A549 (cell line): ENCODE measurements at regions not wholly inside any gene's neighbourhood (a gene's known extent, or its start where the extent isn't known, plus 50 kb on each side); places are given as distances from the start of the nearest gene placed in this dataset.

Source experiments
- ATAC-seq, 2 experiments: fragments of 200-7000 bp in 1 of 2; fragments of >200 bp in 1 of 2; cut with Nextera tagmentation in 1 of 2; cut with Tn5 transposase in 1 of 2; 3 replicates each; pipeline versions ENCODE4 v1.8.0 to v1.9.1; 2018 to 2020; ENCODE audit warnings: mild to moderate bottlenecking in 1 of 2, moderate library complexity in 1 of 2
- CTCF ChIA-PET: fragments of 300-600 bp; sonication (Branson Sonifier 250); formaldehyde crosslinking; extraction: SDS; loops from one replicate; lab custom pipeline; 2021; ENCODE audit warnings: antibody characterized with exemption, inconsistent platforms; lab: Yijun Ruan, JAX
- POLR2A ChIA-PET: fragments of 350-600 bp; formaldehyde crosslinking; extraction: SDS; loops from one replicate; lab custom pipeline; 2021; ENCODE audit warnings: antibody characterized with exemption, inconsistent platforms; lab: Yijun Ruan, JAX
- DNase-seq, 2 experiments: peaks; one replicate each; pipeline versions ENCODE4 v3.0.0 to v3.0.0-alpha.2; 2011 to 2016; ENCODE audit warnings: low read depth in 1 of 2, low spot score in 1 of 2
- FAIRE-seq: peaks from 2 replicates; lab custom pipeline; 2011; peaks lifted over from hg19 to GRCh38; lab: Jason Lieb, UNC
- H3K27ac ChIP-seq, 2 experiments: fragments of >200 bp; sonication (Bioruptor Twin); formaldehyde crosslinking; 3 replicates each; pipeline ENCODE4 v1.5.1; 2016 to 2017
- H3K4me1 ChIP-seq: fragments of >200 bp; sonication (Bioruptor Twin); formaldehyde crosslinking; 3 replicates; pipeline ENCODE4 v1.6.1; 2016
- H3K4me2 ChIP-seq: fragments of >200 bp; sonication (Bioruptor Twin); formaldehyde crosslinking; 3 replicates; pipeline ENCODE4 v1.6.1; 2016
- H3K4me3 ChIP-seq: fragments of >200 bp; sonication (Bioruptor Twin); formaldehyde crosslinking; 3 replicates; pipeline ENCODE4 v1.5.1; 2016
- H3K9me3 ChIP-seq: fragments of >200 bp; sonication (Bioruptor Twin); formaldehyde crosslinking; 3 replicates; pipeline ENCODE4 v1.6.1; 2016
- ATOH8 ChIP-seq: fragments of 250-450 bp; sonication (Bioruptor Pico); IDR thresholded peaks from 2 replicates; pipeline ENCODE4 v1.5.0; 2020; ENCODE audit warnings: low read depth, mild to moderate bottlenecking, moderate library complexity
- CBX2 ChIP-seq: fragments of 200-600 bp; sonication (generic); IDR thresholded peaks from 2 replicates; pipeline ENCODE4 v1.6.1; 2016; ENCODE audit warnings: low read depth, mild to moderate bottlenecking, borderline replicate concordance
- CHD2 ChIP-seq: fragments of 150-350 bp; IDR thresholded peaks from 2 replicates; pipeline ENCODE4 v1.6.1; 2014; ENCODE audit warnings: low read length; ENCODE audit not compliant: partially characterized antibody
- ESRRA ChIP-seq: fragments of 150-350 bp; IDR thresholded peaks from 2 replicates; pipeline ENCODE4 v1.6.1; 2014; ENCODE audit warnings: mild to moderate bottlenecking, low read length, borderline replicate concordance
- FOXS1 ChIP-seq: fragments of 250-450 bp; sonication (Bioruptor Pico); IDR thresholded peaks from 2 replicates; pipeline ENCODE4 v1.5.0; 2020; ENCODE audit warnings: mild to moderate bottlenecking, moderate library complexity
- GATA3 ChIP-seq: IDR thresholded peaks from 2 replicates; pipeline ENCODE4 v1.6.1; 2012; ENCODE audit warnings: borderline replicate concordance
- HOXA7 ChIP-seq: fragments of 250-450 bp; sonication (Bioruptor Pico); IDR thresholded peaks from 2 replicates; pipeline ENCODE4 v1.5.0; 2020; ENCODE audit warnings: mild to moderate bottlenecking, moderate library complexity
- HOXB13 ChIP-seq: fragments of 250-450 bp; sonication (Bioruptor Pico); IDR thresholded peaks from 2 replicates; pipeline ENCODE4 v1.5.0; 2020; ENCODE audit warnings: low read depth, mild to moderate bottlenecking, moderate library complexity
- JUN ChIP-seq, 2 experiments: fragments of >200 bp; sonication (Bioruptor Twin); formaldehyde crosslinking; IDR thresholded peaks; 2 replicates in 1 of 2; 3 replicates in 1 of 2; pipeline ENCODE4 v1.6.1; 2016 to 2017
- KDM5A ChIP-seq: fragments of 200-600 bp; sonication (generic); IDR thresholded peaks from 2 replicates; pipeline ENCODE4 v1.6.1; 2016; ENCODE audit warnings: antibody characterized with exemption, mild to moderate bottlenecking
- MAFK ChIP-seq: fragments of 450-650 bp; IDR thresholded peaks from 2 replicates; pipeline ENCODE4 v1.6.1; 2014; ENCODE audit not compliant: partially characterized antibody
- NFE2L2 ChIP-seq: fragments of 150-350 bp; conservative IDR thresholded peaks from 2 replicates; pipeline ENCODE4 v1.6.1; 2014; ENCODE audit warnings: low read length
- NPAS2 ChIP-seq: fragments of 250-450 bp; sonication (Bioruptor Pico); IDR thresholded peaks from 2 replicates; pipeline ENCODE4 v1.8.0; 2022; ENCODE audit warnings: mild to moderate bottlenecking, moderate library complexity, borderline replicate concordance
- PBX3 ChIP-seq: IDR thresholded peaks from 2 replicates; pipeline ENCODE4 v1.6.1; 2012
- RFX5 ChIP-seq: fragments of 450-650 bp; IDR thresholded peaks from 2 replicates; pipeline ENCODE4 v1.7.1; 2014; ENCODE audit warnings: antibody characterized with exemption, mild to moderate bottlenecking, moderate library complexity
- TP53 ChIP-seq: fragments of 250-450 bp; sonication (Bioruptor Pico); IDR thresholded peaks from 2 replicates; pipeline ENCODE4 v1.5.0; 2021; ENCODE audit warnings: mild to moderate bottlenecking, moderate library complexity
- ZC3H11A ChIP-seq: fragments of 450-650 bp; IDR thresholded peaks from 2 replicates; pipeline ENCODE4 v1.6.1; 2014; ENCODE audit warnings: antibody characterized with exemption, mild to moderate bottlenecking
- ZFP36 ChIP-seq: fragments of 450-650 bp; IDR thresholded peaks from 2 replicates; pipeline ENCODE4 v1.6.1; 2014; ENCODE audit warnings: borderline replicate concordance; ENCODE audit not compliant: partially characterized antibody
- ZSCAN20 ChIP-seq: fragments of 250-450 bp; sonication (Bioruptor Pico); IDR thresholded peaks from 2 replicates; pipeline ENCODE4 v1.8.0; 2022; ENCODE audit warnings: mild to moderate bottlenecking, moderate library complexity
- WGBS: methylation state at CpG from one replicate; pipeline ENCODE4 v1.1.6; 2017; ENCODE audit errors: missing lambda C conversion rate; 5-methylcytosine and 5-hydroxymethylcytosine counted together
- TF ChIP-seq, protein P1 (sequence below): IDR thresholded peaks from 2 replicates; pipeline ENCODE4 v1.6.1; 2012; ENCODE audit warnings: low read depth, borderline replicate concordance
- TF ChIP-seq, protein P2 (sequence below): fragments of 450-650 bp; IDR thresholded peaks from 2 replicates; pipeline ENCODE4 v1.6.1; 2014; ENCODE audit warnings: antibody characterized with exemption
- TF ChIP-seq, protein P3 (sequence below): fragments of >200 bp; sonication (Bioruptor Twin); formaldehyde crosslinking; IDR thresholded peaks from 3 replicates; pipeline ENCODE4 v1.6.1; 2016
- TF ChIP-seq, protein P4 (sequence below): fragments of 250-450 bp; sonication (Bioruptor Pico); IDR thresholded peaks from 2 replicates; pipeline ENCODE4 v1.5.0; 2021; ENCODE audit warnings: mild to moderate bottlenecking, moderate library complexity, borderline replicate concordance

- TF ChIP-seq PBX3 (no peak), CHD2 (no peak), ZC3H11A (no peak), RFX5 (no peak), JUN (IDR thresholded peaks at IDR 0.05) (no peak), NPAS2 (CRISPR knock-in tag) (no peak)
- TF ChIP-seq, protein P1, sequence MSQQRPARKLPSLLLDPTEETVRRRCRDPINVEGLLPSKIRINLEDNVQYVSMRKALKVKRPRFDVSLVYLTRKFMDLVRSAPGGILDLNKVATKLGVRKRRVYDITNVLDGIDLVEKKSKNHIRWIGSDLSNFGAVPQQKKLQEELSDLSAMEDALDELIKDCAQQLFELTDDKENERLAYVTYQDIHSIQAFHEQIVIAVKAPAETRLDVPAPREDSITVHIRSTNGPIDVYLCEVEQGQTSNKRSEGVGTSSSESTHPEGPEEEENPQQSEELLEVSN: no peak
- TF ChIP-seq, all 56 proteins: peak for 0
These were observed 436.6 kb upstream of the ADGRL2 start (continued) for GRCh38 chr1:81364088-81364487.

DNA sequence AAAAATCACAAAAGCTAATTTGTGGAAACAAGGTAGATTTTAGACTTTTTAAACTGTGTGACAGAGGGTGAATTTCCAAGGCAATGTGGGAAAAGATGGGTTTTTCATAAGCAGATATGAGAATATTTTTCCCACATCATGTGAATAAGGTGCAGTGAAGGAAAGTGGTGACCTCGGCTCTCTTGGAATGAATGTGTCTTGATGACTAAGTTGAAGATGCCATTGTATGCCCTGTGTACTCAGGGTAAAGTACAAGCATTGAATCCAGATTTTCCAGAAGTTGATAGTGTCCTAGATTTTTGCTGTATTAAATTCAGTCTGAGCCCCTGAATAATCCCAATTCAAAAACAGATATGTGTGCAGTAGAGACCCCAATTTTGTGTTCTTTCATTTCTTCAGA is 442.6 kb upstream of the ADGRL2 start:
- ChIA-PET CTCF (no interaction called here), POLR2A (no interaction called here)
- ATAC-seq: no peak
- Histone ChIP-seq H3K4me2 (no peak overlapping the region), H3K4me1 (no peaks in the 10 kb centered on the region), H3K9me3 (no peaks in the 10 kb centered on the region), H3K4me3 (no peak overlapping the region), H3K27ac (no peak overlapping the region)
- FAIRE-seq: no peak
- WGBS: 0% methylated on average over 1 of the region's 1 CpG
- DNase-seq: no peak
- TF ChIP-seq CHD2 (no peak), KDM5A (no peak), ZSCAN20 (no peak), ZFP36 (no peak), ATOH8 (no peak), NPAS2 (CRISPR knock-in tag) (no peak), NFE2L2 (no peak), TP53 (CRISPR knock-in tag) (no peak), GATA3 (no peak), ESRRA (no peak), MAFK (no peak), FOXS1 (CRISPR knock-in tag) (no peak), HOXA7 (no peak), CBX2 (no peak), HOXB13 (CRISPR knock-in tag) (no peak)
- TF ChIP-seq, protein P2, sequence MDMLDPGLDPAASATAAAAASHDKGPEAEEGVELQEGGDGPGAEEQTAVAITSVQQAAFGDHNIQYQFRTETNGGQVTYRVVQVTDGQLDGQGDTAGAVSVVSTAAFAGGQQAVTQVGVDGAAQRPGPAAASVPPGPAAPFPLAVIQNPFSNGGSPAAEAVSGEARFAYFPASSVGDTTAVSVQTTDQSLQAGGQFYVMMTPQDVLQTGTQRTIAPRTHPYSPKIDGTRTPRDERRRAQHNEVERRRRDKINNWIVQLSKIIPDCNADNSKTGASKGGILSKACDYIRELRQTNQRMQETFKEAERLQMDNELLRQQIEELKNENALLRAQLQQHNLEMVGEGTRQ: no peak
- TF ChIP-seq, protein P3, sequence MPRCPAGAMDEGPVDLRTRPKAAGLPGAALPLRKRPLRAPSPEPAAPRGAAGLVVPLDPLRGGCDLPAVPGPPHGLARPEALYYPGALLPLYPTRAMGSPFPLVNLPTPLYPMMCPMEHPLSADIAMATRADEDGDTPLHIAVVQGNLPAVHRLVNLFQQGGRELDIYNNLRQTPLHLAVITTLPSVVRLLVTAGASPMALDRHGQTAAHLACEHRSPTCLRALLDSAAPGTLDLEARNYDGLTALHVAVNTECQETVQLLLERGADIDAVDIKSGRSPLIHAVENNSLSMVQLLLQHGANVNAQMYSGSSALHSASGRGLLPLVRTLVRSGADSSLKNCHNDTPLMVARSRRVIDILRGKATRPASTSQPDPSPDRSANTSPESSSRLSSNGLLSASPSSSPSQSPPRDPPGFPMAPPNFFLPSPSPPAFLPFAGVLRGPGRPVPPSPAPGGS: no peak
- TF ChIP-seq, protein P4, sequence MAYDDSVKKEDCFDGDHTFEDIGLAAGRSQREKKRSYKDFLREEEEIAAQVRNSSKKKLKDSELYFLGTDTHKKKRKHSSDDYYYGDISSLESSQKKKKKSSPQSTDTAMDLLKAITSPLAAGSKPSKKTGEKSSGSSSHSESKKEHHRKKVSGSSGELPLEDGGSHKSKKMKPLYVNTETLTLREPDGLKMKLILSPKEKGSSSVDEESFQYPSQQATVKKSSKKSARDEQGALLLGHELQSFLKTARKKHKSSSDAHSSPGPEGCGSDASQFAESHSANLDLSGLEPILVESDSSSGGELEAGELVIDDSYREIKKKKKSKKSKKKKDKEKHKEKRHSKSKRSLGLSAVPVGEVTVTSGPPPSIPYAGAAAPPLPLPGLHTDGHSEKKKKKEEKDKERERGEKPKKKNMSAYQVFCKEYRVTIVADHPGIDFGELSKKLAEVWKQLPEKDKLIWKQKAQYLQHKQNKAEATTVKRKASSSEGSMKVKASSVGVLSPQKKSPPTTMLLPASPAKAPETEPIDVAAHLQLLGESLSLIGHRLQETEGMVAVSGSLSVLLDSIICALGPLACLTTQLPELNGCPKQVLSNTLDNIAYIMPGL (CRISPR knock-in tag): no peak
